SK-N-SH (cell line): ENCODE measurements at regions not wholly inside any gene's neighbourhood (a gene's known extent, or its start where the extent isn't known, plus 50 kb on each side); places are given as distances from the start of the nearest gene placed in this dataset.

ENCODE experiments used
- CTCF ChIA-PET: fragments of 300-600, 350-600 bp; formaldehyde crosslinking; extraction: SDS; loops from one replicate; lab custom pipeline; 2021; lab: Yijun Ruan, JAX
- POLR2A ChIA-PET: fragments of 350-600 bp; sonication (Branson Sonifier 250); formaldehyde crosslinking; extraction: SDS; loops from one replicate; lab custom pipeline; 2020; ENCODE audit warnings: antibody characterized with exemption, inconsistent platforms; lab: Yijun Ruan, JAX
- DNase-seq: peaks from one replicate; pipeline ENCODE4 v3.0.0; 2012
- H2AFZ ChIP-seq: fragments of 200-600 bp; sonication (generic); 2 replicates; pipeline ENCODE4 v1.8.1; 2016; ENCODE audit warnings: antibody characterized with exemption, mild to moderate bottlenecking, low read depth
- H3F3A ChIP-seq: fragments of 200-600 bp; sonication (generic); replicated peaks from 2 replicates; pipeline ENCODE3; 2016; ENCODE audit warnings: antibody characterized with exemption, mild to moderate bottlenecking; ENCODE audit not compliant: insufficient read depth
- H3K27ac ChIP-seq, 2 experiments: fragments of 200-500 bp in 1 of 2; fragments of 200-600 bp in 1 of 2; sonication (Bioruptor generic) in 1 of 2; sonication (generic), shearing (Covaris generic) in 1 of 2; 2 replicates each; pipeline versions ENCODE4 v1.5.1 to v1.6.1; 2014 to 2016; ENCODE audit warnings: low read depth in 2 of 2, inconsistent platforms in 1 of 2, low read length in 1 of 2, mild to moderate bottlenecking in 1 of 2, mixed read lengths in 1 of 2
- H3K27me3 ChIP-seq: fragments of 200-600 bp; sonication (generic), shearing (Covaris generic); 2 replicates; pipeline ENCODE4 v1.6.1; 2016; ENCODE audit warnings: mixed run types; ENCODE audit not compliant: insufficient read depth
- H3K36me3 ChIP-seq, 2 experiments: fragments of 200-500 bp in 1 of 2; fragments of 200-600 bp in 1 of 2; sonication (Bioruptor generic) in 1 of 2; sonication (generic) in 1 of 2; replicated peaks in 1 of 2; 2 replicates each; pipeline versions ENCODE3 to v1.5.1; 2014 to 2016; ENCODE audit warnings: low read length in 1 of 2, mild to moderate bottlenecking in 1 of 2; ENCODE audit not compliant: insufficient read depth in 2 of 2, control insufficient read depth in 1 of 2
- H3K4me1 ChIP-seq, 2 experiments: fragments of 200-500 bp in 1 of 2; fragments of 200-600 bp in 1 of 2; sonication (Bioruptor generic) in 1 of 2; sonication (generic), shearing (Covaris generic) in 1 of 2; 2 replicates each; pipeline versions ENCODE4 v1.5.1 to v1.6.1; 2014 to 2016; ENCODE audit warnings: low read depth in 1 of 2, low read length in 1 of 2, mixed run types in 1 of 2; ENCODE audit not compliant: insufficient read depth in 2 of 2, control insufficient read depth in 1 of 2
- H3K4me2 ChIP-seq: fragments of 200-600 bp; sonication (generic), shearing (Covaris generic); 2 replicates; pipeline ENCODE4 v1.6.1; 2017; ENCODE audit warnings: mixed run types
- H3K4me3 ChIP-seq, 2 experiments: fragments of 200-500 bp in 1 of 2; fragments of 200-600 bp in 1 of 2; sonication (Bioruptor generic) in 1 of 2; sonication (generic), shearing (Covaris generic) in 1 of 2; 2 replicates each; pipeline versions ENCODE4 v1.5.1 to v1.8.1; 2014 to 2016; ENCODE audit warnings: low read depth in 2 of 2, inconsistent platforms in 1 of 2, low read length in 1 of 2, mild to moderate bottlenecking in 1 of 2, mixed read lengths in 1 of 2, moderate library complexity in 1 of 2
- H3K79me2 ChIP-seq: fragments of 200-600 bp; sonication (generic); 2 replicates; pipeline ENCODE4 v1.8.1; 2017; ENCODE audit warnings: mild to moderate bottlenecking; ENCODE audit not compliant: insufficient read depth
- H3K9ac ChIP-seq: fragments of 200-600 bp; sonication (generic); 2 replicates; pipeline ENCODE4 v1.6.1; 2017; ENCODE audit warnings: mixed run types
- H3K9me2 ChIP-seq: fragments of 200-600 bp; sonication (generic); 2 replicates; pipeline ENCODE4 v1.6.1; 2017; ENCODE audit warnings: mixed run types
- H3K9me3 ChIP-seq: fragments of 200-600 bp; sonication (generic); 2 replicates; pipeline ENCODE4 v1.6.1; 2017; ENCODE audit warnings: mixed run types, mild to moderate bottlenecking, moderate library complexity
- H4K20me1 ChIP-seq: fragments of 200-600 bp; sonication (generic); 2 replicates; pipeline ENCODE4 v1.6.1; 2017; ENCODE audit warnings: mild to moderate bottlenecking, mixed run types; ENCODE audit not compliant: insufficient read depth
- CHD2 ChIP-seq: fragments of 150-350 bp; IDR thresholded peaks from 2 replicates; pipeline ENCODE4 v1.6.1; 2018; ENCODE audit warnings: low read length; ENCODE audit not compliant: partially characterized antibody
- CTCF ChIP-seq: fragments of 200-600 bp; sonication (generic); IDR thresholded peaks from 2 replicates; pipeline ENCODE4 v1.6.1; 2017; ENCODE audit warnings: antibody characterized with exemption, mild to moderate bottlenecking, moderate library complexity
- EZH2phosphoT487 ChIP-seq: fragments of 200-600 bp; sonication (generic); IDR thresholded peaks from 2 replicates; pipeline ENCODE4 v1.6.1; 2017; ENCODE audit warnings: low read depth, mixed run types, mild to moderate bottlenecking, antibody characterized with exemption, moderate library complexity, borderline replicate concordance
- FOSL2 ChIP-seq: IDR thresholded peaks from 2 replicates; pipeline ENCODE4 v1.4.0; 2012; ENCODE audit warnings: low read depth, mild to moderate bottlenecking, moderate library complexity, borderline replicate concordance
- GATA2 ChIP-seq: sonication (generic); formaldehyde crosslinking; IDR thresholded peaks from 2 replicates; pipeline ENCODE4 v1.5.0; 2020; ENCODE audit warnings: mild to moderate bottlenecking, missing genetic modification reagents
- JUND ChIP-seq: IDR thresholded peaks from 2 replicates; pipeline ENCODE4 v1.4.0; 2012
- MAX ChIP-seq: IDR thresholded peaks from 2 replicates; pipeline ENCODE4 v1.4.0; 2012; ENCODE audit warnings: low read depth
- MXI1 ChIP-seq: IDR thresholded peaks from 2 replicates; pipeline ENCODE4 v1.6.1; 2012; ENCODE audit warnings: mild to moderate bottlenecking, low read depth, low read length, improper control_type of control experiment
- NRF1 ChIP-seq: IDR thresholded peaks from 2 replicates; pipeline ENCODE4 v1.6.1; 2012; ENCODE audit warnings: low read depth, mild to moderate bottlenecking, low read length
- POLR2AphosphoS5 ChIP-seq: IDR thresholded peaks from 2 replicates; pipeline ENCODE4 v1.6.1; 2012; ENCODE audit warnings: low read depth, low read length
- RCOR1 ChIP-seq: fragments of 150-350 bp; IDR thresholded peaks from 2 replicates; pipeline ENCODE4 v1.6.1; 2017; ENCODE audit warnings: antibody characterized with exemption, low read length
- REST ChIP-seq: IDR thresholded peaks from 2 replicates; pipeline ENCODE4 v1.6.1; 2012; ENCODE audit warnings: mild to moderate bottlenecking, low read depth, low read length, moderate library complexity
- RFX5 ChIP-seq: IDR thresholded peaks from 2 replicates; pipeline ENCODE4 v1.6.1; 2012; ENCODE audit warnings: mild to moderate bottlenecking, improper control_type of control experiment, low read length
- RXRA ChIP-seq: IDR thresholded peaks from 2 replicates; pipeline ENCODE4 v1.4.0; 2012; ENCODE audit warnings: low read depth, mild to moderate bottlenecking, borderline replicate concordance
- TAF1 ChIP-seq: IDR thresholded peaks from 2 replicates; pipeline ENCODE4 v1.6.1; 2012; ENCODE audit warnings: low read depth, mild to moderate bottlenecking, low read length, moderate library complexity, borderline replicate concordance
- USF1 ChIP-seq: IDR thresholded peaks from 2 replicates; pipeline ENCODE4 v1.4.0; 2012; ENCODE audit warnings: low read depth, borderline replicate concordance
- YY1 ChIP-seq: IDR thresholded peaks from 2 replicates; pipeline ENCODE4 v1.4.0; 2012; ENCODE audit warnings: low read depth, mild to moderate bottlenecking
- WGBS: methylation state at CpG from one replicate; pipeline ENCODE4 v1.1.6; 2017; ENCODE audit warnings: low lambda C conversion rate; 5-methylcytosine and 5-hydroxymethylcytosine counted together

GRCh38 chr13:87851410-87851809, 180.2 kb downstream of the SLITRK5 start (continued):
- TF ChIP-seq NRF1: no peak

- no peak overlapping the region for H2AFZ ChIP-seq
- no peak for TF ChIP-seq FOSL2
- no peak for TF ChIP-seq RFX5
- TF ChIP-seq JUND: no peak
- TF ChIP-seq REST: no peak
- TF ChIP-seq USF1: no peak
- no peak for TF ChIP-seq POLR2AphosphoS5
- no peak for TF ChIP-seq RCOR1
- TF ChIP-seq EZH2phosphoT487: no peak
- TF ChIP-seq CHD2: no peak
- no peak for TF ChIP-seq YY1
- no peak for TF ChIP-seq TAF1
- no peak for TF ChIP-seq RXRA
- no peaks in the 10 kb centered on the region; the same call in 1 of the 2 replicates for H3K9me2 ChIP-seq
- H3K4me2 ChIP-seq: no peak overlapping the region
- H3K27me3 ChIP-seq: no peaks in the 10 kb centered on the region
- H3K79me2 ChIP-seq: no peaks in the 10 kb centered on the region
- 5% methylated on average over 2 of the region's 2 CpGs for WGBS
- no peak overlapping the region for H3K9ac ChIP-seq
- ChIA-PET CTCF (no interaction called here), POLR2A (no interaction called here)
- no peaks in the 10 kb centered on the region; a peak in 1 of 4 replicates for H3K4me1 ChIP-seq
- H3K27ac ChIP-seq: no peak overlapping the region
- no peak overlapping the region for H3K4me3 ChIP-seq
- DNase-seq: no peak
- H3K9me3 ChIP-seq: no peaks in the 10 kb centered on the region
- no peaks in the 10 kb centered on the region for H4K20me1 ChIP-seq
- H3F3A ChIP-seq: no peaks in the 10 kb centered on the region
- H3K36me3 ChIP-seq: no peaks in the 10 kb centered on the region
Measured at GRCh38 chr13:87855553-87855952, 184.4 kb downstream of the SLITRK5 start.

GRCh38 chr13:87859261-87859660, 188.1 kb downstream of the SLITRK5 start:
- Histone ChIP-seq H3K4me2 (no peak overlapping the region), H3K27me3 (no peaks in the 10 kb centered on the region), H3K9me2 (no peaks in the 10 kb centered on the region; the same call in 1 of the 2 replicates), H3K4me3 (no peak overlapping the region), H3K4me1 (no peaks in the 10 kb centered on the region; a peak in 1 of 4 replicates), H3K27ac (no peak overlapping the region), H3K79me2 (no peaks in the 10 kb centered on the region), H3K9ac (no peak overlapping the region), H2AFZ (no peak overlapping the region), H4K20me1 (no peaks in the 10 kb centered on the region), H3K36me3 (no peaks in the 10 kb centered on the region), H3F3A (no peaks in the 10 kb centered on the region), H3K9me3 (no peaks in the 10 kb centered on the region)
- 52% methylated on average over 4 of the region's 4 CpGs for WGBS
- DNase-seq: no peak
- POLR2A ChIA-PET: no interaction called here
- CTCF ChIA-PET: no interaction called here
- TF ChIP-seq MAX (no peak), GATA2 (CRISPR knock-in tag) (no peak), CTCF (no peak), REST (no peak), MXI1 (no peak), JUND (no peak), FOSL2 (no peak)
